ENCODE measurements at regions not wholly inside any gene's neighbourhood (a gene's known extent, or its start where the extent isn't known, plus 50 kb on each side); places are given as distances from the start of the nearest gene placed in this dataset.

DNA sequence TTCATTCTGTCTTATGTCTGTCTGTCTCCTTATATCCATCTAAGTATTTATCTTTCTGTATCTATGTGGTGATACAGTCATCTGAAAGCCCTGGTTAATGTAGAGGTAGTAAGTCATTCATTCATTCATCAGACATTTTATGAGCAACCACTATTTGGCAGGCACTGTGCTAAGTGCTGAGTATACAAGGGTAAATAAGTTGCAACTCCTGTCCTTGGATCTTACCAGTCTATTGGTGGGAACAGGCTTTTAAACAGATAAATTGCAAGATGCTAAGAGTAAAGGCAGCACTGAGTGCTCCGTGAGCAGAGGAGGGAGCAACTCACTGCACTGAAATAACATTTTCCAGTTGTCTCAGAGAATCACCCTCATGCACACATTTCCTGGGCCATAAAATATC lies 68.6 kb downstream of the TMEM30B start:
- TF ChIP-seq CTCF (IDR thresholded peaks at IDR 0.05; ENCODE audit: low read depth, low read length): no peak
- no peak for DNase-seq (ENCODE audit: low read depth in 2 of 2)
- no peak overlapping the region for H3K4me3 ChIP-seq (replicated peaks in 1 of 2; ENCODE audit: low read depth in 2 of 2, low read length in 2 of 2)

GRCh38 chr14:61211476-61212255 lies 69.5 kb downstream of the TMEM30B start:
- no peak overlapping the region for H3K4me3 ChIP-seq (replicated peaks in 1 of 2; ENCODE audit: low read depth in 2 of 2, low read length in 2 of 2)
- no peak for TF ChIP-seq CTCF (IDR thresholded peaks at IDR 0.05; ENCODE audit: low read depth, low read length)
- DNase-seq (ENCODE audit: low read depth in 2 of 2): no peak

DNA sequence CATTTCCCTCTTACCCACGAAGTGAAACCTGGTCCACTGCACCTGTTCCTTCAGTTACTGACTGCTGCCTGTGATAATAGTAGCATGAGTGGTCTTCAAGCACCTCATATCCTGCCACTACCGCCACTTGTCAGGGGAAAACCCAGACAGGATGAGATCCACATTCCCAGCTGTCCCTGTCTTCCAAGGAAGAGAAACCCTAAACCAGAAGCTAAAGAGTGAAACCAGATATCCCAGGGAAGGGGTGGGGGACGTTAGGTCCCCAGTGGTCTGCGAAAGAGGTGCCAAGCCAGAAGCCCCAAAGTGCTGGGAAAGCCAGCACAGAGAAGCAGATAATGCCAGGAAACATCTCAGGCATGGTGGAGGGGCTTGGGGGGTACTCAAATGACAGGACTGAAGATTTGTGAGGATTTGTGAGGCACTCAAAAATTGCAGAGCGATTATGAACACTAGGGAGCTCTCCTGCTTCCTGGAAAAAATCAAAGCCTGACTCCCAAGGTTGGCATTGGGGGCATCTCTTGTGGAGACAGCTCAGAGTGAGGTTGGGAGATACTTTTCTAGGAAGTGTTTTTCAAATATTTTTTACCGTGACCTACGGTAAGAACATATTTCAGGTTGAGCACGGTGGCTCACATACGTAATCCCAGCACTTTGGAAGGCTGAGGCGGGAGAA lies 77.9 kb downstream of the TMEM30B start:
- no peak overlapping the region for H3K4me3 ChIP-seq (replicated peaks in 1 of 2; ENCODE audit: low read depth in 2 of 2, low read length in 2 of 2)
- DNase-seq (ENCODE audit: low read depth in 2 of 2): no peak
- TF ChIP-seq CTCF (IDR thresholded peaks at IDR 0.05; ENCODE audit: low read depth, low read length): no peak

GRCh38 chr14:61202124-61202523 lies 79.0 kb downstream of the TMEM30B start:
- no peak for TF ChIP-seq CTCF (IDR thresholded peaks at IDR 0.05; ENCODE audit: low read depth, low read length)
- no peak for DNase-seq (ENCODE audit: low read depth in 2 of 2)
- H3K4me3 ChIP-seq (replicated peaks in 1 of 2; ENCODE audit: low read depth in 2 of 2, low read length in 2 of 2): no peak overlapping the region

GRCh38 chr14:61201171-61201570 lies 80.0 kb downstream of the TMEM30B start:
- no peak for DNase-seq (ENCODE audit: low read depth in 2 of 2)
- H3K4me3 ChIP-seq (replicated peaks in 1 of 2; ENCODE audit: low read depth in 2 of 2, low read length in 2 of 2): no peak overlapping the region
- no peak for TF ChIP-seq CTCF (IDR thresholded peaks at IDR 0.05; ENCODE audit: low read depth, low read length)

- no peak for TF ChIP-seq CTCF (IDR thresholded peaks at IDR 0.05; ENCODE audit: low read depth, low read length)
- DNase-seq (ENCODE audit: low read depth in 2 of 2): no peak
- H3K4me3 ChIP-seq (replicated peaks in 1 of 2; ENCODE audit: low read depth in 2 of 2, low read length in 2 of 2): no peak overlapping the region
These were observed 83.7 kb downstream of the TMEM30B start for GRCh38 chr14:61197416-61197815.

Data from cardiac fibroblast (primary cell).